NCI-H2171 (cell line): ENCODE measurements at regions not wholly inside any gene's neighbourhood (a gene's known extent, or its start where the extent isn't known, plus 50 kb on each side); places are given as distances from the start of the nearest gene placed in this dataset.
"Not testable (repeated sequence)": the region's sequence is repeated elsewhere in the genome, so short reads cannot be mapped to it uniquely, and the experiment has no call there.

Experiments used
- DNase-seq: peaks from one replicate; lab custom pipeline; 2025; lab: John Stamatoyannopoulos, UW

GRCh38 chr5:102666164-102666946, 88.8 kb upstream of the PAM start:
- DNase-seq = peak; percentile 36

GRCh38 chr5:102668220-102668932, 86.7 kb upstream of the PAM start:
- DNase-seq = peak; percentile 59

GRCh38 chr5:102670224-102670836, 84.8 kb upstream of the PAM start:
- no peak for DNase-seq

- DNase-seq = not testable (repeated sequence)
Observed at GRCh38 chr5:102671033-102671734, 83.9 kb upstream of the PAM start.

- no peak for DNase-seq
Observed at GRCh38 chr5:102678267-102679058, 76.6 kb upstream of the PAM start.

GRCh38 chr5:102681403-102681983, 73.6 kb upstream of the PAM start:
- DNase-seq = peak; percentile 10

- no peak for DNase-seq
Observed at GRCh38 chr5:102682101-102682647, 72.9 kb upstream of the PAM start.

- DNase-seq = not testable (repeated sequence)
Observed at GRCh38 chr5:102688076-102688475, 67.0 kb upstream of the PAM start.

- not testable (repeated sequence) for DNase-seq
Observed at GRCh38 chr5:102688581-102689342, 66.3 kb upstream of the PAM start.

GRCh38 chr5:102690910-102691309, 64.2 kb upstream of the PAM start:
- DNase-seq = no peak

GRCh38 chr5:102691434-102691833, 63.7 kb upstream of the PAM start:
- no peak for DNase-seq

GRCh38 chr5:102700120-102700831, 54.8 kb upstream of the PAM start:
- DNase-seq = no peak

- DNase-seq = no peak
Observed at GRCh38 chr5:102700916-102701315, 54.2 kb upstream of the PAM start.

GRCh38 chr5:102701748-102702147, 53.4 kb upstream of the PAM start:
- no peak for DNase-seq
